HG03571 (cell line): ENCODE measurements at regions not wholly inside any gene's neighbourhood (a gene's known extent, or its start where the extent isn't known, plus 50 kb on each side); places are given as distances from the start of the nearest gene placed in this dataset.

ENCODE experiments used
- ATAC-seq: cut with Tn5 transposase; IDR thresholded peaks from one replicate; pipeline ENCODE4 v1.9.1; 2021; ENCODE audit not compliant: unreplicated experiment

GRCh38 chr6:82720992-82721391, 344.6 kb downstream of the UBE3D start:
- ATAC-seq = no peak

GRCh38 chr6:82735790-82736189, 329.9 kb downstream of the UBE3D start:
- ATAC-seq = no peak

GRCh38 chr6:82737965-82738364, 327.7 kb downstream of the UBE3D start:
- ATAC-seq = no peak

- no peak for ATAC-seq
Measured at GRCh38 chr6:82738773-82739172, 326.9 kb downstream of the UBE3D start.

GRCh38 chr6:82739303-82739702, 326.3 kb downstream of the UBE3D start:
- ATAC-seq = no peak

GRCh38 chr6:82740072-82740471, 325.6 kb downstream of the UBE3D start:
- no peak for ATAC-seq

- ATAC-seq = no peak
Measured at GRCh38 chr6:82741325-82741995, 324.2 kb downstream of the UBE3D start.

- ATAC-seq = no peak
Measured at GRCh38 chr6:82741996-82742385, 323.6 kb downstream of the UBE3D start.

- no peak for ATAC-seq
Measured at GRCh38 chr6:82744286-82745015, 321.2 kb downstream of the UBE3D start.

GRCh38 chr6:82750556-82750955, 315.1 kb downstream of the UBE3D start:
- no peak for ATAC-seq

GRCh38 chr6:82751718-82752117, 313.9 kb downstream of the UBE3D start:
- ATAC-seq = no peak

GRCh38 chr6:82761674-82762345, 303.8 kb downstream of the UBE3D start:
- ATAC-seq = no peak

- ATAC-seq = no peak
Measured at GRCh38 chr6:82766476-82766875, 299.2 kb downstream of the UBE3D start.

- ATAC-seq = no peak
Measured at GRCh38 chr6:82767037-82767436, 298.6 kb downstream of the UBE3D start.

GRCh38 chr6:82767447-82767846, 298.2 kb downstream of the UBE3D start:
- no peak for ATAC-seq

GRCh38 chr6:82772851-82773717, 292.6 kb downstream of the UBE3D start:
- ATAC-seq = no peak

- no peak for ATAC-seq
Measured at GRCh38 chr6:82775361-82775760, 290.3 kb downstream of the UBE3D start.

GRCh38 chr6:82775981-82776380, 289.7 kb downstream of the UBE3D start:
- no peak for ATAC-seq

GRCh38 chr6:82779041-82779440, 286.6 kb downstream of the UBE3D start:
- ATAC-seq = no peak

- ATAC-seq = no peak
Measured at GRCh38 chr6:82780334-82780733, 285.3 kb downstream of the UBE3D start.

- no peak for ATAC-seq
Measured at GRCh38 chr6:82781620-82782204, 283.9 kb downstream of the UBE3D start.
